Mammary epithelial cell (primary cell): ENCODE measurements at regions not wholly inside any gene's neighbourhood (a gene's known extent, or its start where the extent isn't known, plus 50 kb on each side); places are given as distances from the start of the nearest gene placed in this dataset.

Experiments used
- CTCF ChIP-seq, 2 donors: IDR thresholded peaks in 1 of 2; conservative IDR thresholded peaks in 1 of 2; 2 replicates each; pipeline ENCODE4 v1.5.1; 2011 to 2012; ENCODE audit warnings: inconsistent platforms in 2 of 2, low read length in 2 of 2, mild to moderate bottlenecking in 2 of 2, control low read depth in 1 of 2, low read depth in 1 of 2; ENCODE audit not compliant: insufficient read depth in 1 of 2; ENCODE audit errors: extremely low read depth in 1 of 2
- EZH2 ChIP-seq: IDR thresholded peaks from 2 replicates; pipeline ENCODE4 v1.6.1; 2012; ENCODE audit warnings: low read length, inconsistent platforms, borderline replicate concordance

DNA sequence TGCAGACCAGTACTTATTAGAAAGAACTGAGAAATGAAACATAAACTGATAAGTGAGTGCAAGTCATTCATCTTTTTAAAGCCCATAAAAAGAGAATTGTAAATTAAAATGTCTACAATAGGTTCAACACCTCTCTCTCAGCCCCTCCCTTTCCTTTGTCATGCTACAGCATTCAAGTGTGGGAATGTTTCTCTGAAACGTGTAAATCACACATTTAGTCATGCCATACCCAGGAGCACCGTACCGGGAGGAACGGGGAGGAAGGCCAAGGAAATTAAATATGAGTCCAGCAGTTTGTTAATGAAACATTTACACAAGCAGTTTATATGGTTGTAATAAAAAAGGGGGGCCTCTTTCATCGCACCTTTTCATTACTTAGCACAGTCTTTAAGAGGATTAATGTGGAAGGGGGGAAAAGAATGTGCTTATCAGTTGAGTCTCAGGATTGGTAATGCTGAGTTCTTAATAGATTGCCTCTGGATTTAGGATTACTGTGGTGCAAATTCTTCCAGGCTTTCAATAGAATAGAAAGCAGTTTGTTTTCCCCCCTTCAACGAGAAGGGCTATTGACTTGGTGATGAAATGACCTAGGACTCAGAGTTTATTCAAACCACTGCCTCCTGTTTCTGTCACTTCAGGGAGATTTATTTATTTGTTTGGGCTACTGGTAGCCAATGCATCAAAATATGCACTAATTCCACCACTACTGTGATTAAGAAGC, 176.0 kb upstream of the ZNF608 start:
- TF ChIP-seq EZH2 (no peak), CTCF (conservative IDR thresholded peaks at IDR 0.05 in 1 of 2, IDR thresholded peaks at IDR 0.05 in 1 of 2; ENCODE audit: extremely low read depth in 1 of 2, insufficient read depth in 1 of 2, low read depth in 1 of 2, low read length in 2 of 2) (no peak)
